ENCODE measurements at regions not wholly inside any gene's neighbourhood (a gene's known extent, or its start where the extent isn't known, plus 50 kb on each side); places are given as distances from the start of the nearest gene placed in this dataset.
"Not testable (repeated sequence)": the region's sequence is repeated elsewhere in the genome, so short reads cannot be mapped to it uniquely, and the experiment has no call there.

GRCh38 chr2:52341732-52342131 is 1309.8 kb upstream of the NRXN1 start:
- H3K4me3 ChIP-seq (ENCODE audit: low read depth, low read length), result no peak overlapping the region
- TF ChIP-seq CTCF (IDR thresholded peaks at IDR 0.05; ENCODE audit: low read depth, low read length), result no peak
- in situ Hi-C loops (cut with HindIII; ENCODE audit: low sequenced_read_pairs), result no loop called here
- DNase-seq (ENCODE audit: low read depth, low spot score), result no peak

- in situ Hi-C loops (cut with HindIII; ENCODE audit: low sequenced_read_pairs), result no loop called here
- DNase-seq (ENCODE audit: low read depth, low spot score), result peak; percentile 13
- no peak overlapping the region for H3K4me3 ChIP-seq (ENCODE audit: low read depth, low read length)
- no peak for TF ChIP-seq CTCF (IDR thresholded peaks at IDR 0.05; ENCODE audit: low read depth, low read length)
Observed at GRCh38 chr2:52340171-52340570, 1308.2 kb upstream of the NRXN1 start.

GRCh38 chr2:52337786-52338185 is 1305.9 kb upstream of the NRXN1 start:
- in situ Hi-C loops (cut with HindIII; ENCODE audit: low sequenced_read_pairs); H3K4me3 ChIP-seq (ENCODE audit: low read depth, low read length); DNase-seq (ENCODE audit: low read depth, low spot score): not testable (repeated sequence)

- H3K4me3 ChIP-seq (ENCODE audit: low read depth, low read length), result no peak overlapping the region
- TF ChIP-seq CTCF (IDR thresholded peaks at IDR 0.05; ENCODE audit: low read depth, low read length), result no peak
- no peak for DNase-seq (ENCODE audit: low read depth, low spot score)
- in situ Hi-C loops (cut with HindIII; ENCODE audit: low sequenced_read_pairs), result no loop called here
Observed at GRCh38 chr2:52336951-52337350, 1305.0 kb upstream of the NRXN1 start.

GRCh38 chr2:52335727-52336126 is 1303.8 kb upstream of the NRXN1 start:
- DNase-seq (ENCODE audit: low read depth, low spot score), result no peak
- in situ Hi-C loops (cut with HindIII; ENCODE audit: low sequenced_read_pairs), result no loop called here
- no peak for TF ChIP-seq CTCF (IDR thresholded peaks at IDR 0.05; ENCODE audit: low read depth, low read length)
- H3K4me3 ChIP-seq (ENCODE audit: low read depth, low read length), result no peak overlapping the region

- H3K4me3 ChIP-seq (ENCODE audit: low read depth, low read length), result no peak overlapping the region
- in situ Hi-C loops (cut with HindIII; ENCODE audit: low sequenced_read_pairs), result no loop called here
- no peak for TF ChIP-seq CTCF (IDR thresholded peaks at IDR 0.05; ENCODE audit: low read depth, low read length)
- no peak for DNase-seq (ENCODE audit: low read depth, low spot score)
Observed at GRCh38 chr2:52334185-52334584, 1302.3 kb upstream of the NRXN1 start.

GRCh38 chr2:52327641-52328040 is 1295.7 kb upstream of the NRXN1 start:
- in situ Hi-C loops (cut with HindIII; ENCODE audit: low sequenced_read_pairs), result no loop called here
- no peak for DNase-seq (ENCODE audit: low read depth, low spot score)
- no peak overlapping the region for H3K4me3 ChIP-seq (ENCODE audit: low read depth, low read length)
- no peak for TF ChIP-seq CTCF (IDR thresholded peaks at IDR 0.05; ENCODE audit: low read depth, low read length)
